H1 (cell line): ENCODE measurements at regions not wholly inside any gene's neighbourhood (a gene's known extent, or its start where the extent isn't known, plus 50 kb on each side); places are given as distances from the start of the nearest gene placed in this dataset.

ENCODE experiments used
- ASH2L ChIP-seq: fragments of 200-600, 300-600 bp; sonication (generic); IDR thresholded peaks from one replicate; pipeline ENCODE4 v1.7.1; 2017; ENCODE audit warnings: low read length
- ATF3 ChIP-seq: IDR thresholded peaks from 2 replicates; pipeline ENCODE4 v1.6.1; 2011; ENCODE audit warnings: low read depth, mild to moderate bottlenecking, low read length; ENCODE audit not compliant: insufficient read depth
- BRCA1 ChIP-seq: IDR thresholded peaks from 2 replicates; pipeline ENCODE4 v1.6.1; 2012; ENCODE audit warnings: low read depth, low read length, improper control_type of control experiment
- CTCF ChIP-seq, 3 experiments: IDR thresholded peaks; 1 replicate in 2 of 3; 2 replicates in 1 of 3; pipeline versions ENCODE4 v1.5.1 to v1.6.1; 2011; ENCODE audit warnings: low read length in 3 of 3, mild to moderate bottlenecking in 3 of 3, inconsistent platforms in 2 of 3, low read depth in 1 of 3, moderate library complexity in 1 of 3; ENCODE audit not compliant: insufficient read depth in 1 of 3; ENCODE audit errors: control extremely low read depth in 1 of 3
- GABPA ChIP-seq: IDR thresholded peaks from 2 replicates; pipeline ENCODE4 v1.6.1; 2011; ENCODE audit warnings: mild to moderate bottlenecking, low read length, moderate library complexity, borderline replicate concordance; ENCODE audit not compliant: insufficient read depth
- HDAC6 ChIP-seq: IDR thresholded peaks from one replicate; pipeline ENCODE4 v1.7.1; 2012; ENCODE audit warnings: low read depth, mild to moderate bottlenecking, inconsistent platforms, low read length, moderate library complexity
- MAX ChIP-seq: IDR thresholded peaks from 2 replicates; pipeline ENCODE4 v1.6.1; 2012; ENCODE audit warnings: inconsistent platforms
- POLR2A ChIP-seq, 2 experiments: IDR thresholded peaks; 1 replicate in 1 of 2; 2 replicates in 1 of 2; pipeline ENCODE4 v1.6.1; 2011; ENCODE audit warnings: low read depth in 2 of 2, low read length in 2 of 2, mild to moderate bottlenecking in 2 of 2; ENCODE audit errors: control extremely low read depth in 1 of 2
- POLR2AphosphoS5 ChIP-seq: IDR thresholded peaks from 2 replicates; pipeline ENCODE4 v1.6.1; 2011; ENCODE audit warnings: low read depth, low read length
- POU5F1 ChIP-seq: IDR thresholded peaks from 2 replicates; pipeline ENCODE4 v1.6.1; 2011; ENCODE audit warnings: low read depth, mild to moderate bottlenecking, low read length, moderate library complexity
- SIN3A ChIP-seq, 2 experiments: IDR thresholded peaks in 1 of 2; conservative IDR thresholded peaks in 1 of 2; 2 replicates each; pipeline ENCODE4 v1.6.1; 2011 to 2012; ENCODE audit warnings: low read length in 2 of 2, improper control_type of control experiment in 1 of 2, low read depth in 1 of 2, mild to moderate bottlenecking in 1 of 2
- TAF7 ChIP-seq: optimal IDR thresholded peaks from 2 replicates; pipeline ENCODE3; 2011; ENCODE audit warnings: low read depth, mild to moderate bottlenecking, inconsistent platforms, low read length, moderate library complexity, borderline replicate concordance
- TCF12 ChIP-seq: IDR thresholded peaks from 2 replicates; pipeline ENCODE4 v1.6.1; 2011; ENCODE audit warnings: low read depth, mild to moderate bottlenecking, low read length
- ZNF274 ChIP-seq: IDR thresholded peaks from 2 replicates; pipeline ENCODE4 v1.7.0; 2012; ENCODE audit warnings: low read length, borderline replicate concordance; ENCODE audit errors: extremely low read depth

GRCh38 chr4:128657638-128658037, 151.9 kb upstream of the JADE1 start:
- TF ChIP-seq BRCA1 = no peak
- no peak for TF ChIP-seq GABPA
- TF ChIP-seq POU5F1 = no peak
- no peak for TF ChIP-seq MAX
- TF ChIP-seq HDAC6 = no peak
- TF ChIP-seq ATF3 = no peak
- TF ChIP-seq ZNF274 = no peak
- no peak for TF ChIP-seq ASH2L
- no peak for TF ChIP-seq CTCF (IDR thresholded peaks at IDR 0.05; ENCODE audit: control extremely low read depth in 1 of 3, insufficient read depth in 1 of 3, low read depth in 1 of 3, low read length in 3 of 3)
- no peak for TF ChIP-seq TCF12
- TF ChIP-seq SIN3A (conservative IDR thresholded peaks at IDR 0.05 in 1 of 2, IDR thresholded peaks at IDR 0.05 in 1 of 2; ENCODE audit: low read depth in 1 of 2, low read length in 2 of 2) = no peak
- no peak for TF ChIP-seq POLR2AphosphoS5
- no peak for TF ChIP-seq TAF7
- no peak for TF ChIP-seq POLR2A (IDR thresholded peaks at IDR 0.05; ENCODE audit: control extremely low read depth in 1 of 2, low read depth in 2 of 2, low read length in 2 of 2)
